GM20431 (cell line): ENCODE measurements at regions not wholly inside any gene's neighbourhood (a gene's known extent, or its start where the extent isn't known, plus 50 kb on each side); places are given as distances from the start of the nearest gene placed in this dataset.

Source experiments
- in situ Hi-C: fragments of 300-500 bp; cut with MseI, MboI; formaldehyde crosslinking; loops from one replicate; pipeline ENCODE4 v1.15.0; 2020; ENCODE audit warnings: low sequenced_read_pairs; ENCODE audit not compliant: unreplicated experiment

DNA sequence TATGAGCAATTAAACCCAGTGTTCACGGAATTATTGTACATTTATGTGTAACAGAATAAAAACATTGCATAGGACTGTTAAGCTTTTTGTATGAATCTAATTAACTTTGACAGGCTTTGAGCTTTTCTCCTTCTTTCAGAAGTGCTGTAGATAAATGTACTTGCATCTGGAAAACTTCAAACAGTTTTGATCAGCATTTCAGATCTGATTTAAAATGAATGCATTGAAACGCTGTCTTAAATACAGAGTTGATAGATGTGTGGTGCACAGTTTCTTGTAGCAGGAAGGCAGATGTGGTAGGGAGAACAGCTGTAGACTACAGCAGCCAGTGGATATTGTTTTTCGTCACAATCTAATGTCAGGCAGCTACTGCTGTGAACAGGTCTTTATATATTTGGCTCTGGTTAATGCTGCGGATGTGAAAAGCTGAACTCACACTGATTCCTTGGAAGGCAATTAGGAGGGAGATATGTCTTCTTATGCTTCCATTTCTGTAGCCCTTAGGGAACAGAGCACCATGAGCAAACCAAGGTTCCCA, 193.8 kb upstream of the GOLIM4 start:
- in situ Hi-C loops, result no loop called here

- in situ Hi-C loops, result no loop called here
These were observed 193.0 kb upstream of the GOLIM4 start for GRCh38 chr3:168288511-168289401.

DNA sequence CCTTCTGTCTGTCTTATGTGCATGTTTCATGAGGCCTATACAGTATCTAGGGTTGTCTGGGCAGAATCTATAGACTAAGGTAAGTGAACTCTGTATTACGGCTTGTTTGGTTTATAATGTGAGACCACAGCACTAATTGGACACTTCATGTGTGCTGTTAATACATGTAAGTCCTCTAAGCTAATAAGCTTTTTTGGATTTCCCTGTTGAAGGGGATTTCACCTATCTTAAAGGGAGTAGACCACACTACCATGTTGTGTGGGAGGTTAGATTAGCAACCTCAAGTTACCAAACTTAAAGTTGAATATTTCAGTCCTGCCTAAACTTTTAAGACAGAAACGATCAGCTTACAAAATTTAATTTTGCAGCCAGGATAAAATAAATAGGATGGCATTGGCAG, 189.8 kb upstream of the GOLIM4 start:
- in situ Hi-C loops, result no loop called here

DNA sequence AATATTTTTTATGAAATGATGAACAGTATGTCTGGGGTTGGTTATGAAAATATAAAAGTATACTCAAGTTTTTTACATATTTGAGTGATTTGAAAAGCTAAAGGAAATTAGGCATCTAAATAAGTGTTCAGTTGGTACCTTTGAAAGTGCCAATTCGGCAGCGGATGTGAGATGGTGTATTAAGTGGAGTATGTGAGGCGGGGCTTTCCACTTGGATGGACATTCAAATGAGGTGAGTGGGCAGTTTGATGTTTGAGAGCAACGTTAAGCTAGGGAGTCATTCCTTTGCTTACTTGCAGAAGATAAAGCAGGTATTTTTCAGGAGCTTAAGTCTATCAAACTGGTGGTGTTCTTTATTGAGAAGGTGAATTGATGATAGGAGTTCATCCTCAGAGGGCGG, 189.0 kb upstream of the GOLIM4 start:
- in situ Hi-C loops, result no loop called here

GRCh38 chr3:168275662-168276061, 179.9 kb upstream of the GOLIM4 start:
- in situ Hi-C loops, result no loop called here

DNA sequence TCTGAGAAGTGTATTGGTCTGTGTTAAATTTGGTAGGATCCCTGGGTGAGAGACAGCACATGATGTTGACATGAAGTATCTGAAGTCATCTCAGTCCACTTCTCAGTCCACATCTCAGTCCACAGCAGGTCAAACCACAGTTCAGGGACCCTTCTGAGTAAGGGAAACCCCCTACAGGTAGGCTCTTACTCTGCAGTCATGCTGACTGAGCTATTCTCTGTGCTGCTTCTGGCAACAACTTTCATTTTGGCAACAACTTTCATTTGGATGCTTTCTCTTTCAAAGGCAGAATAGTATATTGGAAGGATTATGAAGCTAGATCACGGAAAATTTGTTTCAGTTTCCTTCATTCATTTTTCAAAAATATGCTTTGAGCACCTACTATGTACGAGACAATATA, 178.2 kb upstream of the GOLIM4 start:
- in situ Hi-C loops, result no loop called here

GRCh38 chr3:168273036-168273435, 177.3 kb upstream of the GOLIM4 start:
- in situ Hi-C loops, result no loop called here

DNA sequence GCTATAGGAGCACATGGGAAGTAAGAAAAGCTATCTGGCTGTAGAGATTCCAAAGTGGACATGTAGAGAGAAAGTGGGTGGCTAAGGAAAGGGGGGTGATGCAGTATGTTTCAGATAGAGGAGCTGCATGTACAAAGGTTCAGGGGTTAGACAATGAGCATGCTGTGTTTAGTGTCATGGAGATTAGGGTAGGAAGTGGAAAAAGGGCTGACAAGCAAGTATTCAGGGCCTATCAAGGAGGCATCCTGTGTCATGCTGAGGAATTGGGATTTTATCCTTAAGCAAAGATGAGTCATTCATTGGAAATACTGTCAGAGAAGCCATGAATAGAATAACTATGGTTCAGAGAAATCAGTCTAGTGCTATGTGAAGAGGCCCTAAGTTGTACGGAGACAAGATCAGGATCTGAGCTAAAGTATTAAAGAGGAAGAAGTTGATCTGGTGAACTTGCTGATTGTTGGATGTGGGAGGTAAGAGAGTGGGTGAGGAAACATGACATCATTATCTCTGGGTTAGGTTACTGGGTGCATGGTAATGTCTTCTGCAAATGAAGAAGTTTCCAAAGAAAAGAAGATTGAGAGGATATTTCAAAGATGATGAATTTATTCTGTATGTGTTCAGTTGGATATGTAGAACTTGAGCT, 176.7 kb upstream of the GOLIM4 start:
- in situ Hi-C loops, result no loop called here

GRCh38 chr3:168271932-168272331, 176.2 kb upstream of the GOLIM4 start:
- in situ Hi-C loops, result no loop called here

DNA sequence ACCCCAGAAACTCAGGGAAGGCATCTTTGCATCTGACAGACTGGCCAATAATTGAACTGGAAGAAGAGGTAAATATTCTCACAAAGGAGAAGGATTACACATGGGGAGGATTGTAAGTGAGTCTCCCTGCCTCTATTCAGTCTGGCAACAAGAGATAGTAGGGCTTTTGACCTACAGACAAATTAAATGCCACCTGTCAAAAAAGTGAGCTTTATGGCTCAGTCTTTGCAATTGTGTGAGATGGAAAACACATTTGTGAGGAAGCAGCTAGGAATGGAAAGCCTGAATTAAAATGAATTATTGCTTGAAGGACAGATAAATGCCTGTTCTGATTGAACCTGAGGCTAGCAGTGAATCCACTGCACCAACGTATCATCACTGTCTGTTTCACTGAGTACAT, 173.3 kb upstream of the GOLIM4 start:
- in situ Hi-C loops, result no loop called here

- in situ Hi-C loops, result no loop called here
These were observed 171.5 kb upstream of the GOLIM4 start for GRCh38 chr3:168267179-168267578.

DNA sequence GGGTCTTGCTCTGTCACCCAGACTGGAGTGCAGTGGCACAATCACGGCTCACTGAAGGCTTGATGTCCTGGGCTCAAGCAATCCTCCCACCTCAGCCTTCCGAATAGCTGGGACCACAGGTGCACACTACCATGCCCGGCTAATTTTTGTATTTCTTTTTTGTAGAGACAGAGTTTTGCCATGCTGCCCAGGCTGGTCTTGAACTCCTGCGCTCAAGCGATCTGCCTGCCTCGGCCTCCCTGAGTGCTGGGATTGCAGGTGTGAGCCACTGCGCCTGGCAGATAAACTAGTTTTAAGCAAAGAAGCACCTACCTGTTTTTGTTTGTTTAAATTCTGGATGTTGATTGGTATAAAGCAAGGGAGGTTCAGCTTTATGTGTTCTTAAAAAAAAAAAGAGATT, 170.6 kb upstream of the GOLIM4 start:
- in situ Hi-C loops, result no loop called here

DNA sequence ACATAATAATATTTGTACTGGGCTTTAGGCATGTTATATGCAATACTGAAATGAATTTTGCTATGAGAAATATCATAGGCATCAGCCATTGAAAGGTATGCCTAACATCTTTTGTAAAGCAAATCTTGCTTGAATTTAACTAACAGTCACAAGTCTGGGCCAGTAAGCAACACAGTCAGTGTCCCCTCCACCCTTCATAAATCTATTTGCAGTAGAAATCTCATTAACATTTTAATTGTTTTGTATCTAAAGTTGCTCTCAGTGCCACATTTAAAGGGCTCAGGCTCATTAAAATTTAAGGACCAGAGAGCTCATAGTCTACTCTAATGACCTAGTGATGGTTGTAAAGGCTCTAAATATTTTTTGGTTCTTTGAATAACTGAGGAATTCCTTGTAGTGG, 167.2 kb upstream of the GOLIM4 start:
- in situ Hi-C loops, result no loop called here

DNA sequence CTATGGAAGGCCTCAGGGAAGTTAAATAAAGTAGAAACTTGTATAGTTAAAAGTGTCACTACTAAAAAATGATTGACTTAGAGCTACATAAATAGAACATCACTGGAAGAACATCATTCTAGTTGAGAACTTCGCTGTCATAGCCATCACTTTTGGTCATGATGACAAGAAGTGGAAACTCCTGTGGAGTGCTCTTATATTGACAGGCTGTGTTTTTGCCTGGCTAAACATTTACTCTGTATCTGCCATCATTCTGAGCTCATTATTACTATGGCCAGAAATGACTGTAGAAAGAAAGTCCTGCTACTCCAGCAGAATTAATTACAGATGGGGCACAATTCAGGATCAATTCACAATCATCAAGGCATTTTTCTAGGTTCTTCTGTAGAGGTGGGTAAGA, 165.1 kb upstream of the GOLIM4 start:
- in situ Hi-C loops, result no loop called here

DNA sequence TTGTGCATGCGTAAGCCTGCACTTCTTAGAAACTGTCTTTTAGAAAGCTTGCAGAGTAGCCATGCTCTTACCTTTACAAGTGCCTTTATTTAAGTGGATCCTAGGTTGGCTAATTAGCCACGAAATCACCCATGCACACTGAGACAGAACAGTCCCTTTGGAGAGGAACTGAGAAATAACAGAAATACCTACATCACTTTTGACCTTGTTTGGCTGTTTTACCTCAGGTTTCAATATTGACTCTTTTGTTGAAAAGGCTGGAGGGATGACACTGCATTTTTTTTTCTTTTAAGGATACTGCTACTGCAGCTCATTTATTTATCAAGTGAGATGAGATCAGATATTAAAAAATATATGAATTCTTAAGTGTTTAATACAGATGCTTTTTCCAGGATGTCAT, 155.6 kb upstream of the GOLIM4 start:
- in situ Hi-C loops, result no loop called here

GRCh38 chr3:168250415-168250861, 154.7 kb upstream of the GOLIM4 start:
- in situ Hi-C loops, result no loop called here

DNA sequence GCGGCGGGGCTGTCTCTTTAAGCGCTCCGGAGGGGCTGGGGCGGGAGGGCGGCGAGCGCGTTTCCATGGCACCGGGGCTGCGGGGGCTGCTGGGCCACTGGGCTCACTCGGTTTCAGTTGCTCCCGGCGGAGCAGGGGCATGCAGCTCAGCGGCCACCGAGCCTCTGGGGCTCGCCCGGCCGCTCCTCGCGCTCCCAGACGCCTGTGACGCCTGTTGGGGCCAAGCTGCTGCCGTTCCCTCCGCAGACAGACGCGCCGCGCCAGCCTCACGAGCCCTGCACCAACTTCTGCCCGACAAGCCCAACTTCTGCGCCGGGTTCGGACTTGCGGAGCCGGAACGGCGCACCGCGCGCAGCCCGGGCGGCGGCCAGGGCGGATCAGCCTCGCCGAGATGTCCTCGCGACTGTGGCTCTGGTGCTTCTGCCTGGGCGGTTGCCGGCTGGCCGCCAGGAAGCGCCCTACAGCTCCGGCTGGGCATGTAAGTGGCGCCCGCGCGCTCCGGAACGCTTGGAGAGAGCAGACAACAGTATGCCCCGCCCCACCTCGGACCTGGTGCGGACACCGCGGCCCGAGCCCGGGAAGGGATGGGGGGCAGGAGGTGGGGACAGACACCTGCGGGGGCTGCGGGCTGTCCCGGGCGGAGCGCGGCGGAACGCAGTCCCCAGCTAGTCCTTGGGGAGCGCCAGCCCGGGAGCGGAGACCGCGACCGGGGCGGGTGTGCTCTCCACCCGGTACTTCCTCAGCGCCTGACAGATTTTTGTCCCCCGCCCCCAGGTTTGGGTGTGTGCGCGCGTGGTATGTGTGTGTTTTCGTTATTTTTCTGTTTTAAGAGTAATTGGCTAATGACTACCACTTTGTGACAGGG, 154.1 kb upstream of the GOLIM4 start:
- in situ Hi-C loops, result loop anchor here (25.0 kb wide), 1 partner anchor 213 kb away; no protein-coding TSS in a partner anchor

DNA sequence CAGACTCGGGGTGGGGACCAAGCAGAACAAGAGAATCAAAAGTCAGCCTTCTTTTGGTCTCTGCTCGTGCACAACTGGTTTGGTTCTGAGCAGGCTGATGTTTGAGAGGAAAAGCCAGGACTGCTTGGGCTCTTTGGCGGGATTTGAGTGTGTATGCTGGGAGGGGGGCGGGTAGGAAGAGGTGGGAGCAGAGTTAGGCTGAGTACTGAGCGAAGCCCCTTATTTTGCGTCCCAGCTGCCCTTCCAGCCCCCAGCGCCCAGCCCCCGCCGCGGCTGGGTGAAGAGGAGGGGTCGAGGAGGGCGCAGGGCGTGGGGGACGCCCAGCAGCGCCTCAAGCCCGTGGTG, 153.5 kb upstream of the GOLIM4 start:
- in situ Hi-C loops, result loop anchor here (25.0 kb wide), 1 partner anchor 213 kb away; no protein-coding TSS in a partner anchor

GRCh38 chr3:168248383-168249204, 152.9 kb upstream of the GOLIM4 start:
- in situ Hi-C loops, result loop anchor here (25.0 kb wide), 1 partner anchor 214 kb away; no protein-coding TSS in a partner anchor
